HG03469 (cell line): ENCODE measurements at regions not wholly inside any gene's neighbourhood (a gene's known extent, or its start where the extent isn't known, plus 50 kb on each side); places are given as distances from the start of the nearest gene placed in this dataset.

Experiments
- ATAC-seq: cut with Tn5 transposase; IDR thresholded peaks from one replicate; pipeline ENCODE4 v1.9.1; 2021; ENCODE audit warnings: mild to moderate bottlenecking, moderate library complexity, moderate number of reproducible peaks; ENCODE audit not compliant: unreplicated experiment

- no peak for ATAC-seq
These were observed 395.4 kb upstream of the ITGA1 start for GRCh38 chr5:52392321-52392720.

DNA sequence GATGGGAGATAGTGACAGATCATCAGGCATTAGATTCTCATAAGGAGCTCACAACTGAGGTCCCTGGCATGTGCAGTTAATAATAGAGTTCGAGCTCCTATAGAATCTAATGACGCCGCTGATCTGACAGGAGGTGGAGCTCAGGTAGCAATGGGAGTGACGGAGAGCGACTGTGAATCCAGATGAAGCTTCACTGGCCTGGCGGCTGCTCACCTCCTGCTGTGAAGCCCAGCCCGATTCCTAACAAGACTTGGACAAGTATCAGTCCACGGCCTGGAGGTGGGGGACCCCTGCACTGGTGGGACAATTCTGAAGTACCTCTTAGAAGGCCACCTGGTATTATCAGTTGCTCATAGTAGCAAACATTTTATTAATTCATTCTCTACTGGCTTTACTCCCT, 377.9 kb upstream of the ITGA1 start:
- ATAC-seq, result no peak

DNA sequence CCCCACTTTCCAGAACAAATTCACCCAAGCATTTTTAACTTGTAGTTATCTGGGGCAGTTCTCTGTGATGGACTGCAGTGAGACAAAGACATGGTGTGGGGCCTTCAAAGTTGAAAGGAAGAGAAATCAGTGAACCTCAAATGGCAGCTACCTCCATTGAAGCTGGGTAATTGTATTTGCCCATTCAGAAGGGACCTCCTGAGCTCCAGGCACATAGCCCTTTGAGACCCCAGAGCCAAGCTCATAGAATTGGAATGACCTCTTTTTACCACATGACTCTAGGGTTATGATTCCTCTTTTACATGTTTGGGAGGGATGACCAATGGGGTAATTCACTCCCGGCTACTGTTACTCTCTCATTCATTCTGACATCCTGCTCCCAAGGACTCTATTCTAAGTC, 368.4 kb upstream of the ITGA1 start:
- no peak for ATAC-seq

- no peak for ATAC-seq
These were observed 360.1 kb upstream of the ITGA1 start for GRCh38 chr5:52427615-52428014.

DNA sequence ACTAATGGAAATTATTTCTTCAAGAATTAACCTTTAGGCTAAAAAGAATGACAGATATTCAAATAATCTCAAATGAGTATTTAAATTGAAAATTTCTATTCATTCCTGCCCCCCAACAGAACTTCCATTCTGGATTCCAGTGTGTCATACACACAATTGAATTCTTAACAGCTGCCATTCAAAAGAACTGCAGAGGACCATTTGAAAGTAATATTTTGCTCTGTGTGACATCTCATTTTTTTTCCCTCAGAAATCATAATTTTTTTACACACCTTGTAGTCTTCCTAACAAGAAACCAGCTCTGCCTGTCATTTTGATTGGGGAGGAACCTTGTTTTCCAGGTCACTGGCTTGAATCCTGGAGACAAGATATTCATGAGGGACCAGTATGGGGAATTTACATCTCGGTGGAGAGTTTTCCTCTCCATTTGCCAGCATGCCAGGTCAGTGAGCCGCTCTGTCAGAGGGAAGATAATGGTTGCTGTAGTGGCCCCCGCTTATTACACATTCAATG, 358.7 kb upstream of the ITGA1 start:
- ATAC-seq, result no peak

- ATAC-seq, result no peak
These were observed 345.9 kb upstream of the ITGA1 start for GRCh38 chr5:52441768-52442167.

- ATAC-seq, result no peak
These were observed 344.5 kb upstream of the ITGA1 start for GRCh38 chr5:52443187-52443586.

DNA sequence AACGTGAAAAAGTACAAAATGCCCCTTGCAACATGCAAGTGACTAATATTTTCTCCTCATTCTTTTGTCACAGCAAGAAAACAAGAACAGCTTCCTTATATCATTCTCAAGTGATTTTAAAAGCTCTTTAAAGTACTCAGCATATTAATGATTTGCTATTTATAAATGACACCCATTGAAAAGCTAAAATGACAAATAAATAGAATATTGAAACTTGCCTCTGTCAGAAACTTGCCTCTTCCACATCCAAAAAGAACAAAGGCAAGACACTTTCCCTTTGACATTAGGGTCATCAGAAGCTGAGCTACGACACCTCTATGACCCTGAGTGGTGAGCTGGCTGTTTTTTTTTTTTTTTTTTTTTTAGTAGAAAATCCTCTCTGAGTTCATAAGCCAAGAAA, 339.6 kb upstream of the ITGA1 start:
- ATAC-seq, result no peak

- ATAC-seq, result no peak
These were observed 338.2 kb upstream of the ITGA1 start for GRCh38 chr5:52449516-52449915.

- no peak for ATAC-seq
These were observed 335.6 kb upstream of the ITGA1 start for GRCh38 chr5:52452098-52452497.

DNA sequence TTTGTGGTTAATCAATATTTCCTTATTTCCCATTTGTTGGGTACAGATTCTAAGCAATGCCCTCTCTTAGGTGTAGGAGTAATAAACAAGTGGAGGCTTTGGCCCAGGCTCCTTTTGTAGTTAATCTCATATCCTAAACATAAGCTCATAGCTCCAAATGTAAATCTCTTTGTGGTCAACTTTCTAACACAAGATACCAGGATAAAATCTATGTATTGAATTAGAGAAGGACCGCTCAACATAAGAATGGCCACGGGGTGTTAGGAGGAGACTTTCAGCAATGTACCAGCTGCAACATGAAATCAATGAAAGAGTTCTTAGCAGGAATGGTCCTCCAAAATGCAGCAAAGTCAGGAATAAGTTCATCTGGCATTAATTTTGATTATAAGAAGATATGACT, 334.5 kb upstream of the ITGA1 start:
- no peak for ATAC-seq

DNA sequence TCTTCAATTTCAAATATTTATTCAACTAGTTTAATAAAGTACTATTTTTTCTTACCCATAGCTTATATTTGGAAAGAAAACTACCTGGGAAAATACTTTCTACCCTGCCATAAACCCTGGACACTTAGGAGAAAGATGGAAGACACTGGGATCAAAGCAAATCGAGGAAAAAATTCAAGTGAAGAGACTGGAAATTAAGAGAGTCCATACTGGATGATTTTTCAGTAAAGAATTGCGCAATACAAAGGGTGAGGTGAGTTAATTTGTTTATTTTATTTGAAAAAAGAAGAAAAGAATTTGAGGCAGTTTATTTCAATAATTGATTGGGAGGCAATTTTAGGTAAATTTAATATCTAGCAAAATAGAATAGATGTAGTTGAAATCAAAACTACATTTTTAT, 331.8 kb upstream of the ITGA1 start:
- no peak for ATAC-seq

GRCh38 chr5:52457810-52458209, 329.9 kb upstream of the ITGA1 start:
- ATAC-seq, result no peak

DNA sequence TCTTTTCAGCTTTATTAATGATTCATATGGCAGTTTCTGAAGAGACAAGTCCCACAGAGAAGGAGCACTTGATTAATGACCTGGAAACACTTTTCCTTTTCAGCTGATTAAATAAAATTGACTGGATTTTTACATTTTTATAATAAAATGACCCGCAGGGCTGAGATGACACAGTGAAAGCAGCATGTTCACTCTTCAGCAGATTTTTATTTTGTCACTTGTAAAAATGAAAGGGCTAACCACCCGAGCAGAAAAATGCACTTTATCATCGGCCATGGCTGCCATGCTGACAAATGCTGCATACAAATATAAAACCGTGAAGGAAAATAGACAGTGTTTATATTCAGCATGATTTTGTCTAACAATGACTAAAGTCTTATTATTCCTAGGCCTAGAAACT, 321.6 kb upstream of the ITGA1 start:
- ATAC-seq, result no peak

DNA sequence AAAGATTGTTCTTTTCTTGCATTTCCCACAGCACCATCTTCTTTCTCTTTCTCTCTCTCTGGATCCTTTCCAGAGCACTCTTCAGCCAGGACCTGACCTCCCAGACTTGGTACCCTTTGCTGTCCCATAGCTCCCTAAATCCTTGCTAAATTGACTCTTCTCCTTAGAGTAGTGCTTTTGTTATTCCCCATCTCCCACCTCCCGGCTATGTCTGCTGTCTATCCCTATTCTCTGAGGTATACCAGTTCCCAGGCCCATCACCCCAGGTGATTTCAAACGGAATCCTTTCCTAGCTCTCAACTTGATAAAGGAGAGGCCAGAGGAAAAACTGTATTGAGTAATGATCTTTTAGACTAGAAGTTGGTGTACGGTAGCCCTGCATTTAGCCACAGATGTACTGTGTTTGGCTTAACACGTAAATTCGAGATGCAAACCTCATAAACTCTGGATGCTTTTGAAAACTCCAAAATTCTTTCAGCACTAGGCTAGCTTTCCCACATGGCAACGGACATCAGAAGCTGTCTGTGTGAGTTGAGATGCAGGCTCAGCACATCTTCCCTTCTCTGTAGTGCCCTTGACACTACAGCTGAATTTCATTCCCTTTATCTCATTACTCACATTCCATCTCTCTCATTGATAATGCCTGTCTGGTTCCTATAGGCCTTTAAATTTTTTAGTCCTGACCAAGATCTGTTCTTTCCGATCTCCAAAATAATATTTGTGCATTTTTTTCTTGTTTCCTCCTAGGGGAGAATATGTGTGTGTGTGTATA, 320.8 kb upstream of the ITGA1 start:
- ATAC-seq, result no peak

GRCh38 chr5:52468976-52469375, 318.7 kb upstream of the ITGA1 start:
- no peak for ATAC-seq

GRCh38 chr5:52469420-52469819, 318.3 kb upstream of the ITGA1 start:
- peak; percentile 68 for ATAC-seq

GRCh38 chr5:52469835-52470234, 317.9 kb upstream of the ITGA1 start:
- no peak for ATAC-seq

GRCh38 chr5:52476346-52476745, 311.4 kb upstream of the ITGA1 start:
- no peak for ATAC-seq

GRCh38 chr5:52481201-52481600, 306.5 kb upstream of the ITGA1 start:
- no peak for ATAC-seq

GRCh38 chr5:52481851-52482250, 305.9 kb upstream of the ITGA1 start:
- no peak for ATAC-seq

GRCh38 chr5:52491071-52491787, 296.5 kb upstream of the ITGA1 start:
- ATAC-seq, result no peak
